ENCODE measurements at regions not wholly inside any gene's neighbourhood (a gene's known extent, or its start where the extent isn't known, plus 50 kb on each side); places are given as distances from the start of the nearest gene placed in this dataset.

DNA sequence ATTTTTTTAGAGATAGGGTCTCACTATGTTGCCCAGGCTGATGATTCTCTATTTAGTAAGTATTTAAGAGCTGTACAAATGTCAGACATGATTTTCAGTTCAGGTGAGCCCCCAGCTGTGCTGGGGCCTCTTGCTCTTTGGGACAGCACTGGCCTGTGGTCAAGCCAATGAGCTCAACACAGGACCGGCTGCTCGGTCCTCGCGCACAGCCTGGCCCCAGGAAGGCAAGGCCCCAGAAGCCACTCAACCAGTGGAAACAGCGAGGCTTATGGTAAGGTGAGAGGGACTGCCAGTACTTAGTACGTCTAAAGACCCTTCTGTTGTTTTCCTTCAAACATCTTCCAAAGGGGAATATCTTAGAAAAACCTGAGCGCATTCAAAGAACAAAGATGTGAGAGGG, 211.8 kb downstream of the SKIDA1 start:
- TF ChIP-seq CTCF (conservative IDR thresholded peaks at IDR 0.05 in 1 of 2, IDR thresholded peaks at IDR 0.05 in 1 of 2; ENCODE audit: low read depth in 1 of 2, low read length in 2 of 2) = no peak
- no peak for TF ChIP-seq EZH2 (IDR thresholded peaks at IDR 0.05; ENCODE audit: low read length, missing control alignments)
